ENCODE measurements at regions not wholly inside any gene's neighbourhood (a gene's known extent, or its start where the extent isn't known, plus 50 kb on each side); places are given as distances from the start of the nearest gene placed in this dataset.
A peak's percentile ranks its signal among the peaks of the same experiment; 100 is the strongest.

GRCh38 chr1:163794551-163794950 lies 472.8 kb downstream of the NUF2 start:
- Histone ChIP-seq H3K4me3 (no peak overlapping the region), H3K4me1 (no peaks in the 10 kb centered on the region), H3K36me3 (no peaks in the 10 kb centered on the region), H3K27me3 (no peaks in the 10 kb centered on the region), H3K27ac (no peak overlapping the region), H3K9me3 (no peaks in the 10 kb centered on the region)
- intact Hi-C loops (cut with DNase I; ENCODE audit: low total_unique reads): no loop called here
- DNase-seq: no peak
- TF ChIP-seq POLR2A (IDR thresholded peaks at IDR 0.05): no peak
- TF ChIP-seq, protein P1, sequence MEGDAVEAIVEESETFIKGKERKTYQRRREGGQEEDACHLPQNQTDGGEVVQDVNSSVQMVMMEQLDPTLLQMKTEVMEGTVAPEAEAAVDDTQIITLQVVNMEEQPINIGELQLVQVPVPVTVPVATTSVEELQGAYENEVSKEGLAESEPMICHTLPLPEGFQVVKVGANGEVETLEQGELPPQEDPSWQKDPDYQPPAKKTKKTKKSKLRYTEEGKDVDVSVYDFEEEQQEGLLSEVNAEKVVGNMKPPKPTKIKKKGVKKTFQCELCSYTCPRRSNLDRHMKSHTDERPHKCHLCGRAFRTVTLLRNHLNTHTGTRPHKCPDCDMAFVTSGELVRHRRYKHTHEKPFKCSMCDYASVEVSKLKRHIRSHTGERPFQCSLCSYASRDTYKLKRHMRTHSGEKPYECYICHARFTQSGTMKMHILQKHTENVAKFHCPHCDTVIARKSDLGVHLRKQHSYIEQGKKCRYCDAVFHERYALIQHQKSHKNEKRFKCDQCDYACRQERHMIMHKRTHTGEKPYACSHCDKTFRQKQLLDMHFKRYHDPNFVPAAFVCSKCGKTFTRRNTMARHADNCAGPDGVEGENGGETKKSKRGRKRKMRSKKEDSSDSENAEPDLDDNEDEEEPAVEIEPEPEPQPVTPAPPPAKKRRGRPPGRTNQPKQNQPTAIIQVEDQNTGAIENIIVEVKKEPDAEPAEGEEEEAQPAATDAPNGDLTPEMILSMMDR (IDR thresholded peaks at IDR 0.05): no peak

GRCh38 chr1:163796394-163796821 lies 474.7 kb downstream of the NUF2 start:
- no peak for TF ChIP-seq POLR2A (IDR thresholded peaks at IDR 0.05)
- TF ChIP-seq, protein P1 (IDR thresholded peaks at IDR 0.05): no peak
- intact Hi-C loops (cut with DNase I; ENCODE audit: low total_unique reads): no loop called here
- H3K27ac ChIP-seq: no peak overlapping the region
- H3K9me3 ChIP-seq: no peaks in the 10 kb centered on the region
- no peaks in the 10 kb centered on the region for H3K36me3 ChIP-seq
- no peak overlapping the region for H3K4me3 ChIP-seq
- no peaks in the 10 kb centered on the region for H3K4me1 ChIP-seq
- H3K27me3 ChIP-seq: no peaks in the 10 kb centered on the region
- no peak for DNase-seq

- DNase-seq: no peak
- intact Hi-C loops (cut with DNase I; ENCODE audit: low total_unique reads): no loop called here
- Histone ChIP-seq H3K27ac (no peak overlapping the region), H3K4me3 (no peak overlapping the region), H3K9me3 (no peaks in the 10 kb centered on the region), H3K36me3 (no peaks in the 10 kb centered on the region), H3K4me1 (no peaks in the 10 kb centered on the region), H3K27me3 (no peaks in the 10 kb centered on the region)
- TF ChIP-seq POLR2A (IDR thresholded peaks at IDR 0.05): no peak
These were observed 476.1 kb downstream of the NUF2 start for GRCh38 chr1:163797816-163798215.

DNA sequence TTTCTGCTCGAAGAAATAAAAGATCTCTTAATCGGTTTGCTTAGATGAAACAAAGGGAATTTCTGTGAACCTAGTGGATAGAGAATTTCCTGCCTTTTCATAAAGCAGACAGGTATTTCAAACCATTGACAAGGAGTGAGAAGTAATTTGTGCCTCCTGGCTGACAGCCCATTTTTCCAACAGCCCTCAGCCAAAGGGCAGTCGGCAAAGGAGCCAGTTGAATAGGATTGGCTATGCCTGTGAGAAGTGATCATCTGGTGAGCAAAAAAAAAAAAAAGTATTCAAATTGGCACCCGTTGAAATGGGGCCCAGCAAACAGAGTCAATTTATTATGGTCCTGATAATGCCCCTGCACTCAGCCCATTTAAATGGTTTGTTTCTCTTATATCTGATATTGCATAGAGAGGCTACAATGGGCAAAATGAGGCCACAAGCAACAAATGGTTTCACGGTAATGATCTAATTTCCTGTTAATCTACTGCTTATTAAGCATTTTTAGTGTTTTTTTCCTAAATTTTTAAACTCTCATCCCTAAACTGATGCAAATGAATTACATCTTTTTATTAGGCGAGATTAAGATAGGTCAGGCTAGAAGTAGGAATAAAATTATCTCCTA lies 477.5 kb downstream of the NUF2 start:
- Histone ChIP-seq H3K4me1 (no peaks in the 10 kb centered on the region), H3K27me3 (no peaks in the 10 kb centered on the region), H3K27ac (no peak overlapping the region), H3K9me3 (no peaks in the 10 kb centered on the region), H3K36me3 (no peaks in the 10 kb centered on the region), H3K4me3 (peak overlapping the region in 1 of 2 donors; percentile 3)
- intact Hi-C loops (cut with DNase I; ENCODE audit: low total_unique reads): no loop called here
- DNase-seq: no peak
- TF ChIP-seq POLR2A (IDR thresholded peaks at IDR 0.05): no peak
- TF ChIP-seq, protein P1 (IDR thresholded peaks at IDR 0.05): no peak

DNA sequence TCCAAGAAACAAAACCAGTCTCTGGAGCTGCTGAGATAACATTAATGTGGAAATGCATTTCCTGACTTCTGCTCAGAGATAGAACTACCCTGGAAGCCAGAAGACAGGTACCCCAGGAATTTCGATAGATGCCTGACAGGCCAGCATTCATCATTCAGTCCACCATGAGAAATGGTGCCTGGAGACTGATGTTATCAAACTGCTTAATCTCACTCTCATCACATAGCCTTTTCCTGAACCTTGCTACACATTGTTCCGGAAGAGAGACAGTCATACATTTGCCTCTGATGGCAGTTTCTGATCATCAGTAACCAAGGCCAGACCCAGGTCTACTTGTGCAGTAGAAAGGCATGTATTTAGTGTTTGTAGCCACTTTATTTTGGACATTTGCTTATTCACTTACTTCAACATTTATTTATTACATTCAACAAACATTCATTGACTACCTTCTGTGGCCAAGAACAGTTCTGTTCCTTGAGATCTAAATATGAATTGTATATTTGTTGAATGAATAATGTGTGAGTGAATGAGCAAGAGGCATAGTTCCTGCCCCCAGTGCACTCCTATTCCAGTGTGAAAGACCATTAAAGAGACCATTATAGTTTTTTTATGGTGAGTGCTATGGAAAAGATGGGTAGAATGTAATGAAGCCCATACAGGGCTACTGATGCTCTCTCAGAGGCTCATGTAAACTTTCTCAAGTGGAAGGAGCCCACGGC lies 485.7 kb downstream of the NUF2 start:
- Histone ChIP-seq H3K27ac (no peak overlapping the region), H3K4me3 (no peak overlapping the region), H3K36me3 (no peaks in the 10 kb centered on the region), H3K9me3 (no peaks in the 10 kb centered on the region), H3K4me1 (no peaks in the 10 kb centered on the region), H3K27me3 (no peaks in the 10 kb centered on the region)
- intact Hi-C loops (cut with DNase I; ENCODE audit: low total_unique reads): no loop called here
- TF ChIP-seq, protein P1 (IDR thresholded peaks at IDR 0.05): no peak
- no peak for TF ChIP-seq POLR2A (IDR thresholded peaks at IDR 0.05)
- DNase-seq: no peak
